ENCODE measurements at regions not wholly inside any gene's neighbourhood (a gene's known extent, or its start where the extent isn't known, plus 50 kb on each side); places are given as distances from the start of the nearest gene placed in this dataset.

GRCh38 chr10:3282674-3283017, 110.1 kb upstream of the PITRM1 start:
- no peak for DNase-seq (ENCODE audit: low spot score in 2 of 2)
- peaks cover 0 to 4% (median 0%) of the 10 kb centered on the region in 4 donors for H3K4me1 ChIP-seq
- no peak overlapping the region for H3K27ac ChIP-seq
- TF ChIP-seq POLR2A (IDR thresholded peaks at IDR 0.05) (no peak), EP300 (IDR thresholded peaks at IDR 0.05) (no peak), CTCF (IDR thresholded peaks at IDR 0.05) (no peak)
- no peaks in the 10 kb centered on the region for H3K27me3 ChIP-seq
- H3K9me3 ChIP-seq: no peaks in the 10 kb centered on the region
- 91 to 98% methylated on average over 1 of the region's 1 CpG for WGBS, 2 donors
- H3K36me3 ChIP-seq: no peaks in the 10 kb centered on the region
- no peak overlapping the region for H3K4me3 ChIP-seq

DNA sequence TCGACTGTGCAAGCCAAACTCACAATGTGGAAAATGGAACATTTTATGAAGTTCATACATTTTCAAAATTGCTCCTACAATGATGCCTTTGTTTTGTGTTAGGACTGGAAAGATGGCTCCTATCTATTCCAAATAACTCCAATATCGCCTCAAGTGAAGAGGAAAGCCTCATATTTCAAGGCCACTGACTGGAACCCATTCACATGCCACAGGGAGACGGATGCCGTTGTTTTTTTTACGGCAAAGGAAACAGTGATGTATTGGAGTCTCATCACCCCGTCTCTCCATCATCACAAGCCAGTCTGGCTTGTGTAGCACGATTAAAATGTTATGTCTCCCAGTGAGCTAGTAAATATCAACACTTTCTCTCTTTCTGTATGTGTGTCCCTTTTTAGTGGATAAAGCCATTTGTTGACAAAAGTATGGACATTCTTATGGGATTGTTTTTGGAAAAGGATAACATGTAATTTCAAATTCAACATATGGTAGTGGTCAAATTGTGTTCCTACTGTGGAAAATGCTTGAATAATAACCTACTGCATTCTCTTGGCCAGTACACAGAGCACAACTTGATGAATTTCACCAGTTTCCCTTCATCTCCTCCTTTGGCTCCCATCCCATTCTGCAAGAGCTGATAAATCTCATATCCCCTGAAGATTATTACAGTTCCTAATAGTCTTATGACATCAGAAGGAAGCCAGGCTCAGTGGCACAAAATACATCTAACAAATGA, 109.5 kb upstream of the PITRM1 start:
- H3K4me3 ChIP-seq: no peak overlapping the region
- H3K4me1 ChIP-seq: peaks cover 0 to 4% (median 0%) of the 10 kb centered on the region in 4 donors
- no peak for TF ChIP-seq CTCF (IDR thresholded peaks at IDR 0.05)
- TF ChIP-seq POLR2A (IDR thresholded peaks at IDR 0.05): no peak
- no peak for TF ChIP-seq EP300 (IDR thresholded peaks at IDR 0.05)
- H3K36me3 ChIP-seq: no peaks in the 10 kb centered on the region
- no peaks in the 10 kb centered on the region for H3K9me3 ChIP-seq
- 55 to 61% methylated on average over 7 of the region's 7 CpGs for WGBS, 2 donors
- peak overlapping the region in 1 of 4 donors; percentile 5 for H3K27ac ChIP-seq
- no peak for DNase-seq (ENCODE audit: low spot score in 2 of 2)
- no peaks in the 10 kb centered on the region for H3K27me3 ChIP-seq

- 68 to 80% methylated on average over 2 of the region's 2 CpGs for WGBS, 2 donors
- Histone ChIP-seq H3K9me3 (peaks cover 0 to 3% (median 0%) of the 10 kb centered on the region in 4 donors), H3K27ac (no peak overlapping the region), H3K4me3 (no peak overlapping the region), H3K36me3 (no peaks in the 10 kb centered on the region), H3K27me3 (no peaks in the 10 kb centered on the region), H3K4me1 (peaks cover 0 to 4% (median 0%) of the 10 kb centered on the region in 4 donors)
- TF ChIP-seq CTCF (IDR thresholded peaks at IDR 0.05): no peak
- no peak for TF ChIP-seq POLR2A (IDR thresholded peaks at IDR 0.05)
- TF ChIP-seq EP300 (IDR thresholded peaks at IDR 0.05): no peak
- DNase-seq (ENCODE audit: low spot score in 2 of 2): no peak
Measured at GRCh38 chr10:3278771-3279170, 106.2 kb upstream of the PITRM1 start.

GRCh38 chr10:3277566-3277965, 105.0 kb upstream of the PITRM1 start:
- 76 to 77% methylated on average over 4 of the region's 4 CpGs for WGBS, 2 donors
- Histone ChIP-seq H3K4me3 (no peak overlapping the region), H3K36me3 (no peaks in the 10 kb centered on the region), H3K4me1 (peaks cover 0 to 4% (median 0%) of the 10 kb centered on the region in 4 donors), H3K27me3 (no peaks in the 10 kb centered on the region), H3K27ac (no peak overlapping the region), H3K9me3 (peaks cover 0 to 3% (median 0%) of the 10 kb centered on the region in 4 donors)
- no peak for TF ChIP-seq POLR2A (IDR thresholded peaks at IDR 0.05)
- TF ChIP-seq EP300 (IDR thresholded peaks at IDR 0.05): no peak
- DNase-seq (ENCODE audit: low spot score in 2 of 2): no peak

DNA sequence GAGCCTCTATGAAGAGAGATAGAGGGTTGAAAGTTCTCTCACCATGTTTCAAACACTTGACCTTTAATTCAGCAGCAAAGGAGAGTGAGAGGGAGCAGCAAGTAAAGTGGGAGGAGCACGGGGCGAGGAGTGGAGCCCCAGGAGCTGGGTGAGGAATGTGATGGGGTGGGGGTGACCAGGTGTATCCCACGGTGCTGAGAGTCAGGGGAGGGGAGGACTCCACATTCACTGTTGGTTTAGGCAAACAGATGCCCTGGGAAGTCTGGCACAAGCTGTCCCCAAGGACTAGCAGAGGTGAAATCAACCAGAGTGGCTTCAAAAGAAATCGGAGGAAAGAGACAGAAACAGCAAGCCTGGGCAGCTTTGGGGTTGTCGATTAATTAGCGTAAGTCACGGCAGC, 101.8 kb upstream of the PITRM1 start:
- TF ChIP-seq CTCF (IDR thresholded peaks at IDR 0.05) (no peak), POLR2A (IDR thresholded peaks at IDR 0.05) (no peak), EP300 (IDR thresholded peaks at IDR 0.05) (no peak)
- H3K4me1 ChIP-seq: peaks cover 0 to 12% (median 0%) of the 10 kb centered on the region in 4 donors
- WGBS, 2 donors: 86 to 89% methylated on average over 7 of the region's 7 CpGs

More for the DNA sequence above, 101.8 kb upstream of the PITRM1 start:
- Histone ChIP-seq H3K36me3 (no peaks in the 10 kb centered on the region), H3K9me3 (peaks cover 0 to 3% (median 0%) of the 10 kb centered on the region in 4 donors), H3K27ac (no peak overlapping the region), H3K4me3 (no peak overlapping the region), H3K27me3 (no peaks in the 10 kb centered on the region)
- no peak for DNase-seq (ENCODE audit: low spot score in 2 of 2)
